ENCODE measurements at regions not wholly inside any gene's neighbourhood (a gene's known extent, or its start where the extent isn't known, plus 50 kb on each side); places are given as distances from the start of the nearest gene placed in this dataset.

- TF ChIP-seq ZNF565 (CRISPR knock-in tag; conservative IDR thresholded peaks at IDR 0.05; ENCODE audit: low read depth) = no peak
- no peak for TF ChIP-seq PPARA (CRISPR knock-in tag; IDR thresholded peaks at IDR 0.05; ENCODE audit: borderline replicate concordance)
- no peak for TF ChIP-seq ZFP3 (CRISPR knock-in tag; IDR thresholded peaks at IDR 0.05)
Measured at GRCh38 chr11:80034801-80035200, 594.0 kb upstream of the TENM4 start.

All from SK-N-SH treated with all-trans-retinoic acid at 6 μM for 48 hours (cell line).